ENCODE measurements at regions not wholly inside any gene's neighbourhood (a gene's known extent, or its start where the extent isn't known, plus 50 kb on each side); places are given as distances from the start of the nearest gene placed in this dataset.

DNA sequence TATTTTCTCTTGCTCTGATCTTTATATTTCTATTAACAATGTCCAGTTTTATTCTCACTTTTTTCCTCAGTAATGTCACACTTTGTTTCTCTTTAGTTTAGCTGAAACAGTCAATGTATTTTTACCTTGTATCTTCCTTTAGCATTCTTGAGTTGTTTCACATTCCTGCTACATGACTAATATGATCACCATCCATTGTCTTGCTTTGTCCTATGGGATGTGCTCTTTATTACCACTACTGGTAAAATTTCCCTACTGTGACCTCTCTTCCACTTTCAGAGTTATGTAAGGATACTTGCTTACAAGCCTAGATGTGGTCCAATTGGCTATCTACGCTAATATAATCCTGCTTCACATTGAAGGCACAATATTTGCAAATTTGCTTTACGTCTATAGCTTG, 457.9 kb downstream of the PIK3C3 start:
- DNase-seq: no peak

DNA sequence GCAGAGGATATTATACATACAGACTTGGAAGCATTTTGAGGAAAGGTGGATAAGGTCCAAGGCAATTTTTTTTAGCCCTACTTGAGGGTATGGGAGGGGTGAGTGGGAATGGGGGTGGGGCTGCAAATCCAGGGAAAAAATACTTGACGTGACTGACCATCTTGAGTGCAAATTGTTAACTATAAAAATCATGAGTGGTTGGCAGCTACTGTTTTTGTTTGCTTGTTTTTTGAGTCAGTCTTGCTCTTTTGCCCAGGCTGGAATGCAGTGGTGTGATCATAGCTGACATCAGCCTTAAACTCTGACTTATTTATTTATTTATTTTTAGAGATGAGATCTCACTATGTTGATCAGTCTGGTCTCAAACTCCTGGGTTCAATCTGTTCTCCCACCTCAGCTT, 458.8 kb downstream of the PIK3C3 start:
- DNase-seq: no peak

DNA sequence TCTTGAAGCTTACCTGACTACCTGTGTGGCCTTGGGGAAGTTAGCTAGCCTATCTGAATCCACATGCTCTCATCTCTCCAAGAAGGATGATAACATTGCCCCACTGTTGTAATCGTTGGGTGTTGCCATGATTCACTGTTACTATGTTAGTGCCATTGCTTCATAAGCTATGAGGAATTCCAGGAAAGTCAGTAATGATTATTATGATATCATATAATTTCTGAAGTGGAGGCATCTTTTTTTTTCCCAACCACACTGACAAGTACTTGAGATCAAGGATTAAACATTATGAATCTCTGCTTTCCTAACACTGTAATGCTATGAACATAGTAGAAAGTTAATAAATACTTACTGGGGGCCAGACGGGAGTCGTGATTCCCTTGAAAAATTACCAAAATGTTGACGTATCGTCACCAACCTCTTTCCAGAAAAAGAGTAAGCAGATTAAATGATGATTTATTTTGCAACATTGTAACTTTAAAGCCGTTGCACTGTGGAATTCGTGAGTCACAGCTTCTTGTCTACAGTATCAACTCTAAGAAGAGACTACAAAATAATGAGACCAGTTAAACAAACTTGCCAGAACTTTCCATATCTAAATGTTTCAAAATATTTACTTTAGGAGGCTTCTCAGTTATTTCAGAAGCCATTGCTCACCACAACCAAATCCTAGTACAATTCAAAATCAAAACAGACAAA, 459.9 kb downstream of the PIK3C3 start:
- no peak for DNase-seq

- DNase-seq: no peak
Observed at GRCh38 chr18:42417189-42417588, 462.2 kb downstream of the PIK3C3 start.

- DNase-seq: no peak
Observed at GRCh38 chr18:42418121-42418520, 463.1 kb downstream of the PIK3C3 start.

DNA sequence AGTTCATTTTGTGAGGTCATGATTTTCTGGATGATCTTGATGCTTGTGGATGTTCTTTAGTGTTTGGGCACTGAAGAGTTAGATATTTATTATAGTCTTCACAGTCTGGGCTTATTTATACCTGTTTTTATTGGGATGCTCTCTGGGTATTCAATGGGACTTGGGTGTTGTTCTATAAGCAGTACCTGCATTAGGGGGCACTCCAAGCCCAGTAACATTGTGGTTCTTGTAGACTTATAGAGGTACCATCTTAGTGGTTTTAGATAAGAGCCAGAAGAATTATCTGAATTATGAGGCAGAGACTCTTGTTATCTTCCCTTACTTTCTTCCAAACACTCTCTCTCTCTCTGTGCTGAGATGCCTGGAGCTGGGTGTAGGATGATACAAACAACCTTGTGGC, 470.0 kb downstream of the PIK3C3 start:
- DNase-seq: no peak

DNA sequence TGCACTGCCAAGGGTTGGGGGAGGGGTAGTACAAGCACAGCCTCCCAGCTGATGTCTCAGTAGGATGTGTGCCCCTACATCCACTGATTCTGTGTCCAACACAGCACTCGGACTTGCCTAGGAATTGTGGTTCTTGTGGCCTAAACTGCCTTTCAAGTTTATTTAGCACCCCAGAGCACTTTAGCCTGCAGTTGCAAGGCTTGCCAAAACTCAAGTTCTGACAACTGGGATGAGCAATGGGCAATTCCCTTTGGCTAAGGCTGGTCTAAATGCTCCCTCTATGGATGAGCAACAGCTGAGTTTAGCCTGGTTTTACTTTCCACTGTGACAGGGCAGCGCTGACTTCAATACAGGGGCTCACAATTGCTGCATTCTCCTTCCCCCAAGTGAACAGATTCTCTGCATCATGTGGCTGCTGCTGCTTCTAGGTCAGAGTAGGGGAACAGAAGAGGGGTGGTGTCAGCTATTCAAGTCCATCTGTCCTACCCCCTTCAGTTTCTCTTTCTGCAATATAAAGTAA, 471.5 kb downstream of the PIK3C3 start:
- DNase-seq: no peak

- DNase-seq: no peak
Observed at GRCh38 chr18:42429196-42429595, 474.2 kb downstream of the PIK3C3 start.

DNA sequence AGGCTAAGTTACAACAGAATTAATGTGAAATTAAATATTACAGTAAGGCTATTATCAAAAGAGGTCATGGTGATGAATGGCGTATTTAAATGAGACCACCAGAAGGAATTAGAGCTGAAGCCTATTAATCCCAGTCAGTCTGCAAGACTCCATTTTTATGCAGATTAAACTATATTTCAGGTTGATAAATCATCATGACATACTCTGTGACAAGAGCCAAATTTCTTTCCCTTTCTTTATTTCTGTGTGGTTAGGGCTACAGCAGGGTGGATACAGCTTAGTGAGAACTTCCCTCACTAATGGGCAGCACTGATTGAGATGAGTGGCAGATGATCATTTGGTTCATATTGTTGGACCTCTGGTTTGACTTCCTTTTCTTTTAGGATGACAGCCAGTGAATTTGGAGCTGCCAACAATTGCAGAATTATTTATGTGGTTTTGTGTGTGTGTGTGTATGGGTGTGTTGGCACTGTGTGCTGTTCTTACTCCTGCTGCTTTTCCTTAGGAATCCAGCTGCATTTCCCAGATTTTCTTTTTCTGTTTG, 481.3 kb downstream of the PIK3C3 start:
- DNase-seq: no peak

- DNase-seq: no peak
Observed at GRCh38 chr18:42437001-42437400, 482.0 kb downstream of the PIK3C3 start.

- no peak for DNase-seq
Observed at GRCh38 chr18:42437646-42438045, 482.6 kb downstream of the PIK3C3 start.

DNA sequence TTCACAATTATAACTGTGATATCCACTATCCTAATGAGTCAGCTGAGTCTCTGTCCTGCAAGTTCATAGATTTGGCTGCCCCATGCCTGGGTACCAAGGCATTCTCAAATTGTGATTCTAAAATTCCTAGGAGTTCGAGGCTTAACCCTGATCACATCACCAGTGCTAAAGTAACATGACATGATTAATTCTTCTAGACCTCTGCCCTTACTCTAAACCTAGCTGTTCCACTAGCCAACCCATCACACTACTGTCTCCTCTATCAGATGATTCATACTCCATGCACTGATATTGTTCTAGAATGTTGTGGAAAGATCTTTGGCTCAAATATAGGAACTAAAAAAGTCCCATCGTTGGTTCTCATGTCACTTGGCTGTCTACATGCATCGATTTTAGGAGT, 487.6 kb downstream of the PIK3C3 start:
- DNase-seq: no peak

GRCh38 chr18:42444349-42444748, 489.3 kb downstream of the PIK3C3 start:
- no peak for DNase-seq

- no peak for DNase-seq
Observed at GRCh38 chr18:42445359-42445758, 490.3 kb downstream of the PIK3C3 start.

- DNase-seq: no peak
Observed at GRCh38 chr18:42446195-42446594, 491.2 kb downstream of the PIK3C3 start.

DNA sequence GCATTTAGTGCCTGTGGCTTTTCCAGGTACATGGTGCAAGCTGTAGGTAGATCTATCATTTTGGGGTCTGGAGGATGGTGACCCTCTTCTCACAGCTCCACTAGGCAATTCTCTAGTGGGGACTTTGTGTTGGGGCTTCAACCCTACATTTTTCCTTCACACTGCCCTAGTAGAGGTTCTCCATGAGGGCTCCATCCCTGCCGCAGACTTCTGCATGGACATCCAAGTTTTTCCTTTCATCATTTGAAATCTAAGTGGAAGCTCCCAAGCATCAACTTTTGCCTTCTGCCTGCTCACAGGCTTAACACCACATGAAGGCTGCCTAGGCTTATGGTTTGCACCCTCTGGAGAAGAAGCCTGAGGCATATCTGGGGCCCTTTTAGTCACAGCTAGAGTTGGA, 492.7 kb downstream of the PIK3C3 start:
- DNase-seq: no peak

DNA sequence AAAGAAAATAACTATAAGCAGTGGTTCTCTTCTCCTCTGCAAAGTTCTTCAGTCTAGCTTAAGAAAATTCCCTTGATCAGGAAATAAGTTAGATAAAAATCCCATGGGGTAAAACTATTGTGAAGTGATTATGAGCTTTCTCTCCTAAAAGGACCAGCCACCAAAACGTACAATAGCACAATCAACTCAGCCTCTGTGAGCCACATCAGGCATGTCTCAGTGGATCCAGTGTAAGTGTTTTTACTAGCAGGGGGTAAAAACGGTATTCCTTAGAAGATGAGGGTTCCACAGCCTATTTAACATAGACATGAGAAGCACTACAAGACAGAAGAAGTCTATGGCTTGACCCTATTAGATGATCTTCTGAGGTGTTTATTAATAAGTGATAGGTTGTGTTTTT, 503.2 kb downstream of the PIK3C3 start:
- no peak for DNase-seq

- DNase-seq: no peak
Observed at GRCh38 chr18:42459873-42460272, 504.8 kb downstream of the PIK3C3 start.

DNA sequence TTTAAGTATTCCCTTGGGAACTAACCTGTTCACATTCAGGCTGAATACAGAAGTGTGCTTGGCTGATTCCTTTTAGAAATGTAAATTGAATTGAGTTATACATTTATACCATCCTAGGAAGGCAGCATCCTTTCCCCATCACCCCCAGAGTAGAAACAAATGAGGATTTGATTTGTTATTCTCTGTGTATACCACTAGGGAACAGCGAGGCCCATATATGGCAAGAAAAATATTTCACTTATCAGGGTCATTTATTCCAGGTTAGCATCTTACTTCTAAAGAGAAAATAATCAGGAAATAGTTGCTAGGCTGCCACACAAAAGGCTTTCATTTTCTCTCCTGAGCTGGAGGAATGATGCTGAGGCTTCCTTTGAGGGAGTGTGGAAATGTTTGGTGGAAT, 516.9 kb downstream of the PIK3C3 start:
- no peak for DNase-seq

- no peak for DNase-seq
Observed at GRCh38 chr18:42473611-42474010, 518.6 kb downstream of the PIK3C3 start.

- no peak for DNase-seq
Observed at GRCh38 chr18:42474577-42474976, 519.5 kb downstream of the PIK3C3 start.

- DNase-seq: no peak
Observed at GRCh38 chr18:42475157-42475556, 520.1 kb downstream of the PIK3C3 start.

DNA sequence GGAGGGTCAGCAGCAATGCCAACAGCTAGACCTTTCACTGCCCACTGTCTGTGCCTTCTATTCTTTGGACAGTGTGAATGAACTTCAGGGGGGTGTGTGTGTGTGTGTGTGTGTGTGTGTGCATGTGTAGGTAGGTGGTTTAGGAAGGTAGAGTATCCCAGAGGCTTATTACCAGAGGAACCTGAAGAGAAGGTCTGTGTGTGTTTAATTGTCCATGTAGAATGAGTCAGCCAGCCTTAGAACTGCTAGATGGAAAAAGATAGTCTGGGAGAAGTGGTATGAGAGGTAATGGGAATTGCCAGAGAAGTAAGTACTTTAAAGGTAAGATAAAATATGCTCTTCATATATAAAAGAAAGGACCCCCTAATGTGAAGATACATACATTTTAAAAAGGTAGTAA, 522.2 kb downstream of the PIK3C3 start:
- no peak for DNase-seq

DNA sequence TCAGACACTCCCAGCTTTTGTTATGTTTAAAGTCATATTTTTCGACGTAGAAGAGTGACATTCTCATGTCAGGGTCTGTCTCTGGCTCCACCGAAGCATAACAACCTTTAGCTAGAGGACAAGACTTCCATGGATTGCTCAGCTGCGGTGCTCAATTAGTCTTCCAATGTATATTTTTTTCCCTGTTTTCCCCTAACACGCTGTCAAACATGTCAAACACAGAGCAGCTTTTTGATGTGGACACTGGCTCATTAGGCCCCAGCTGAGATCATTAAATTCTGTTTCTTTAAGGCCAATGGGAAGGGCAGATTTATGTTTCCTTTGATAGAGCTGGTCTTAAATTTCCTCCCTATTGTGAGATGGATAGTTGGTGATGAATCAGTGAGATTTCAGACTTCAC, 525.4 kb downstream of the PIK3C3 start:
- DNase-seq: no peak

- no peak for DNase-seq
Observed at GRCh38 chr18:42484648-42485047, 529.6 kb downstream of the PIK3C3 start.
